ENCODE measurements at regions not wholly inside any gene's neighbourhood (a gene's known extent, or its start where the extent isn't known, plus 50 kb on each side); places are given as distances from the start of the nearest gene placed in this dataset.
"Not testable (repeated sequence)": the region's sequence is repeated elsewhere in the genome, so short reads cannot be mapped to it uniquely, and the experiment has no call there.

GRCh38 chr12:83574142-83574541 is 887.4 kb downstream of the TMTC2 start:
- DNase-seq (ENCODE audit: low read depth) = no peak

- DNase-seq (ENCODE audit: low read depth) = no peak
These were observed 887.0 kb downstream of the TMTC2 start for GRCh38 chr12:83573671-83574070.

- no peak for DNase-seq (ENCODE audit: low read depth)
These were observed 872.9 kb downstream of the TMTC2 start for GRCh38 chr12:83559650-83560049.

GRCh38 chr12:83556040-83556439 is 869.3 kb downstream of the TMTC2 start:
- not testable (repeated sequence) for DNase-seq (ENCODE audit: low read depth)

- DNase-seq (ENCODE audit: low read depth) = no peak
These were observed 854.7 kb downstream of the TMTC2 start for GRCh38 chr12:83541446-83541845.

GRCh38 chr12:83538361-83538965 is 851.8 kb downstream of the TMTC2 start:
- no peak for DNase-seq (ENCODE audit: low read depth)

GRCh38 chr12:83537428-83538053 is 850.8 kb downstream of the TMTC2 start:
- no peak for DNase-seq (ENCODE audit: low read depth)

GRCh38 chr12:83536496-83536895 is 849.8 kb downstream of the TMTC2 start:
- no peak for DNase-seq (ENCODE audit: low read depth)

- DNase-seq (ENCODE audit: low read depth) = no peak
These were observed 841.9 kb downstream of the TMTC2 start for GRCh38 chr12:83528571-83528970.

- DNase-seq (ENCODE audit: low read depth) = no peak
These were observed 841.1 kb downstream of the TMTC2 start for GRCh38 chr12:83527810-83528209.

GRCh38 chr12:83515306-83516026 is 828.8 kb downstream of the TMTC2 start:
- DNase-seq (ENCODE audit: low read depth) = no peak

GRCh38 chr12:83514372-83514771 is 827.7 kb downstream of the TMTC2 start:
- no peak for DNase-seq (ENCODE audit: low read depth)

GRCh38 chr12:83506841-83507240 is 820.1 kb downstream of the TMTC2 start:
- DNase-seq (ENCODE audit: low read depth) = no peak

- DNase-seq (ENCODE audit: low read depth) = no peak
These were observed 818.9 kb downstream of the TMTC2 start for GRCh38 chr12:83505586-83505985.

- DNase-seq (ENCODE audit: low read depth) = not testable (repeated sequence)
These were observed 813.2 kb downstream of the TMTC2 start for GRCh38 chr12:83499894-83500293.

- DNase-seq (ENCODE audit: low read depth) = no peak
These were observed 791.0 kb downstream of the TMTC2 start for GRCh38 chr12:83477696-83478095.

- DNase-seq (ENCODE audit: low read depth) = no peak
These were observed 790.3 kb downstream of the TMTC2 start for GRCh38 chr12:83476695-83477690.

GRCh38 chr12:83476006-83476405 is 789.3 kb downstream of the TMTC2 start:
- DNase-seq (ENCODE audit: low read depth) = no peak

GRCh38 chr12:83474369-83474768 is 787.7 kb downstream of the TMTC2 start:
- no peak for DNase-seq (ENCODE audit: low read depth)

GRCh38 chr12:83473408-83474095 is 786.8 kb downstream of the TMTC2 start:
- no peak for DNase-seq (ENCODE audit: low read depth)

GRCh38 chr12:83472772-83473171 is 786.1 kb downstream of the TMTC2 start:
- no peak for DNase-seq (ENCODE audit: low read depth)

GRCh38 chr12:83472350-83472749 is 785.6 kb downstream of the TMTC2 start:
- DNase-seq (ENCODE audit: low read depth) = no peak

Data from stimulated activated CD4-positive, alpha-beta T cell treated with anti-CD3 and anti-CD28 coated beads, Interleukin-2, amount 100 ng/mL, for 4 hours (primary cell).